Activated CD4-positive, alpha-beta T cell treated with anti-CD3 and anti-CD28 coated beads, Interleukin-2, amount 50 U/mL, for 1 hour (primary cell): ENCODE measurements at regions not wholly inside any gene's neighbourhood (a gene's known extent, or its start where the extent isn't known, plus 50 kb on each side); places are given as distances from the start of the nearest gene placed in this dataset.

Experiments used
- DNase-seq: peaks from one replicate; pipeline ENCODE4 v3.0.0-alpha.2; 2020

DNA sequence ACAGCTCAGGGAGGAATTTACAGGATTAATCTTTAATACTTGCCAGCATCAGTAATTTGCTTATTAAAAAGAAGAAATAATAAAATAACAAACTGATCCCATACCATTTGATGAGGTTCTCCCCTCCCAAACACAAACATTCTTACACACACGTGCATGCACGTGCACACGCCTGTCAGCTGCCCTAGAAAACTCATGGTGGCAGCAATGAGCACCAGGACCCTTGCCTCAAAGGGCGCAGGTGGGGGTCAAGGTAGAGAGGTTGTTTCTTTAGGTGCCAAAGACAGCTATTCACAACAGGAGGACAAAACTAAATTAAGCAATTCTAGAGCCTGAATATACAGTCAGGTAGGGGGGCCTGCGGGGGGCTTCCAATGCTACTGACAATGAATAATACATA lies 219.3 kb downstream of the BUD13 start:
- DNase-seq = no peak

DNA sequence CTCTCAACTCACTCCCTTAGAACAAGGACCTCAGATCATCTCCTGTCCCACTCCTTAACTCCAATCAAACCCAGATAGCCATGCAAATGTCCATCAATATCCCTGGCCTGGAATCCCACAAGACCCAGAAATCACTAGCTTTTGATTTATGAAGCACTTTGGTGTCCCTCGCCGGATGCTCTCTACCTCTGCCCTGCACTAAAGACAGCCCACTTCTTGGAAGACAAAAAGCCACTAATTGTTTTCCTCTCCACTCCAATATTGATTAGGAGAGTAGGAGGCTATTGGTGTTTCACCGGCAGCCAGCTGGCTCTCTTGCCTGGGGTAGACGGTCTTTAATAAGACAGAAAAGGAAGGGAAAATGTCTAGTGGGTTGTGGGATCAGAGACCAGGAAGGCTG lies 221.2 kb downstream of the BUD13 start:
- DNase-seq = no peak

DNA sequence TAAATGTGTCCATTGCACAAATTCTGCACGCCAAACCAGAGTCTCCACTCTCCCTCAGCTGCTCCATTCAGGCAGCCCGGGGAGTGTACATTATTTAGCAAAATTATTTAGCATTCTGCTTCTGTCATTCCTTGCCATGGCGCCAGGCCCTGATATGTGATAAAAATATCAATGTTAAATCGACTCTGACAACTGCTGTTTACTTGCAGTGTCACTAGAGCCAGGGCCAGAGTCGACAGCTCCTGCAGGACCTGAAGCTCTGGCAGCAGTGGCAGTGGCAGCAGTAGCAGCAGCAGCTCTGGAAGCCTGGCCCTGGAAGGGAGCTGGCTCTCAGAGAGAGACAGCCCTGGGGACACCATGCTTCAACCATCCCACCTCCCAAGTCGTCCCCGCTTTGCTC lies 224.5 kb downstream of the BUD13 start:
- DNase-seq = no peak

DNA sequence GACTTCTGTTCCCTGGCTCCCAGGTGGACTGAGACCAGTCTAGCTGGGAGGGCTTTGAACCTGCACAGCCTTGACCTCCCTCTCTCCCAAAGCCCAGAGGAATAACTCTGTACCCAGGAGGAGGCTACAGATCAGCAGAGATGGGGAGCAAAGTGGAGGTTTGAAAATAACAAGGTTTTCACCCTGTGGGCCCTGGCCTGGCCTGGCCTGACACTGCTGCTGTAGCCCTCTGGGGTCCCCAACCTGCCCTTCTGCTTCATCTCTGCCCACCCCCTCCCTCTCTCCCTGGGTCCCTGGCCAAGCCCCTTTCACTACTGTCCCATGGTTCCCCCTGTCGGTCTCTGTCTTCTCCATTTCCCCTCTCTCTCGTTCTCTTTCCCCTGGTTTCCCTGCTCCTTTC lies 225.2 kb downstream of the BUD13 start:
- DNase-seq = no peak

GRCh38 chr11:116545912-116546311 lies 226.9 kb downstream of the BUD13 start:
- no peak for DNase-seq

DNA sequence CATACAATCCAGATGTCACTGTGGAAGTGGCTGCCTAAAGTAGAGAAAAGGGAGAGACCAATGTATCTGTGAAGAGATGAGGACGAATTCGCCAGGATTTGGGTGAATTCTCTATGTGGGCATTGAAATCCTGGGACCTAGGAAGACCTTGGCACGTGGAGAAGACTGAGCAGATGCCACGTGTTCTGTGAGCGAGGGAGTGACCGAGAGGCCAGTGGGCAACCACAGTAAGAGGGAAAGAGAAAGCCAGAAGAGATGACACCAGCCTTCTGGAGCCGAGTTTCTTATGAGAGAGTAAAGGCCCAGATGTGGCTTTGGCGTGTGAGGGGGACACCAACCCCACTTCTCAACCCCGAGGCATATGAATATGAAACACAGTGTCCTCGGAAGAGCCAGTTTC lies 228.1 kb downstream of the BUD13 start:
- no peak for DNase-seq

- DNase-seq = no peak
Measured at GRCh38 chr11:116543911-116544475, 228.8 kb downstream of the BUD13 start.

DNA sequence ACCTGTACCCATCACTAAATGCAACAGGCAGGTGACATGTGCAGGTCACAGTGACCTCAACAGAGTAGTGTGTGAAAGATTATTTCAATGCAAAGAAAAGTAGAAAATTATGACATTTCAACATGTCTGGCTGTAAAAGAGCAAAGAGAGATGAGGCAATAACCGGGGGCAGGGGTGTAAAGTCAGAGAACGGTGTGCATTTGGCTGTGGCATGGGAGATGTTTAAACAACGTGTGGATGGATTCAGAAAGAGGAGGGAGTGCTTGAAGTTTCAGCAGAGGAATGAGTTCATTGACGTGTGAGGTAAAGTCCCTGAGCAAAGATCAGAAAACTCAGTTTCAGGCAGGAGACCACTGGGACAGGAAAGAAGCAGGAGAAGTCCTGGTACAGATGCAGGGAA lies 229.7 kb downstream of the BUD13 start:
- DNase-seq = no peak

DNA sequence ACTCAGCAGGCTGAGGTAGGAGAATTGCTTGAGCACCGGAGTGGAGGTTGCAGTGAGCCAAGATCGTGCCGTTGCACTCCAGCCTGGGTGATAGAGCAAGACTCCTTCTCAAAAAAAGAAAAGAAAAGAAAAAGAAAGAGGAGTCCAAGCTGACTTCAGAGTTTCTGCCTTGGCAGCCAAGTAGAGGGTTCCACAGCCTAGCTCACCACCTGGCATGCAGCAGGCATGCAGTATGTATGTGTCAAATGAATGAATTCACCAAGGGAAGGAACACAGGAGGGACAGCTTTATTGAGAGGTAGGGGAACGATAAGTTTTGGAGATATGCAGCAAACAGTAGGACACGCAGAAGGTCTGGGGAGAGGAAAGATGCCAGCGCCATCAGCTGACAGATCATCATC lies 230.4 kb downstream of the BUD13 start:
- DNase-seq = no peak

- no peak for DNase-seq
Measured at GRCh38 chr11:116541460-116541859, 231.3 kb downstream of the BUD13 start.

DNA sequence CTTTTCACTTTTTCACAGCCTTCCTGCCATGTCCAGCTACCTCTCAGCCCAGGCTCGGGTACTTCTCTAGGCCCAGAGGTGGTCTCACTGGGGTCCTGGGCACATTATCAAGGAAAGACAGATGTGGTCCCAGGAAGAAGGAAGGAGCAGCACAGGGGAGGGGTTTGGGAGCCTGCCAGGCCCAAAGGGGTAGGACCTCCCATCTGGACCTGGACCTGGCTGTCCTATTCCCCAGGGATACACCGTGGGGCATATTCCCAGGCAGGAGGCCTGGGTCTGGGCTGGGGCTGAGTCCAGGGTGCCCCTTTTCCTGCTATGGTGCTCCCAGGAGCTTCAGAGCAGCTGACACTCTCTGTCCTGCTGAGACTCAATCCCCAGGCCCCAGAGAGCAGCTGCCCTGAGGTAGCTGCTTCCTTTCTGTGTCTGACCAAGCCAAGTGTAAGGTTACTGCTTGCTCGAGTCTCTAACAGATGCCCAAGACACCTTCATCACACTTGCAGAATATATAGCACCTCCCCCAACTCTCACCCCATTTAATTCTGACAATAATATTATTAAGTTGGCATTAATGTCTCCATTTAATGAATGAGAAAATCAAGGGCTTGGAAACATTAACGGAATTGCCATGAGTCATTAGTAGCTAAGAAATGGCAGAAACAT lies 232.0 kb downstream of the BUD13 start:
- no peak for DNase-seq

GRCh38 chr11:116539836-116540418 lies 232.9 kb downstream of the BUD13 start:
- DNase-seq = no peak

DNA sequence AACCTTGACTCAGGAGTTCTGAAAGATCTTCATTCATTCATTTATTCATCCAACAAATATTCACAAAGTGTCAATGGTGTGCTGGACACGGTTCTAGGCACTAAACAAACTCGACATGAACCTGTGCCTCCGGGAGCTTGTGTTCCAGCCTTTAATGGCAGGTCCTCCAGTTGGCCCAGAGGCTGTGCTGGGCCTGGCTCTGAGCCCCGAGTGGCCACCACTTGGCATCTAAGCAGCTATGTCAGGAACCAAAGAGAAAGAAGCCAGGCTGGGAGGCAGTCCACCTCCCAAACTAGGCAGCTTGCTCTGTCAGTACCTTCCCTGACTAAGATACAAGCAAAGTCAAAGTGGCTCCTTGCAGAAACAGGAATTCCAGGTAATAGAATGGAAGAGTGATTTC lies 233.6 kb downstream of the BUD13 start:
- no peak for DNase-seq

- no peak for DNase-seq
Measured at GRCh38 chr11:116538677-116539076, 234.1 kb downstream of the BUD13 start.

GRCh38 chr11:116537709-116538108 lies 235.1 kb downstream of the BUD13 start:
- DNase-seq = no peak

GRCh38 chr11:116537121-116537520 lies 235.7 kb downstream of the BUD13 start:
- DNase-seq = no peak

DNA sequence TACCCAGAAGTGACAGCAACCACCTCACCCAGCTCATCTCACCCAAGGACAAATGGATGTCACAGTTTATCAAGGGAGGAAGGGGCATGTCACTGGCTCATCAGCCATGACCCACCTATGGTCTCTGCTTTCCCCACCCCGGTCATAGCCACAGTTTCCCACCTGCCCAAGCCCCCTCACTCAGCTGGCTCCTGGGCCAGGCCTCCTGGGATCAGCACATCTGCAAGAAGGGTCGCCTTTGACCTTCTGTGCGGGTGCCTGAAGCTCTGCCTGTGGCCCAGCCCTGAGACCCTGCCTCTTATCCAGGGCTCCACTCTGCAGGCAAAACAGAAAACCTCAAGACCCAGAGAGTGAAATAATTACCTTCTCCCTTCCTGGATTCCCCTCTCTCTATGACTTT lies 236.4 kb downstream of the BUD13 start:
- DNase-seq = no peak

- DNase-seq = no peak
Measured at GRCh38 chr11:116535994-116536393, 236.8 kb downstream of the BUD13 start.

DNA sequence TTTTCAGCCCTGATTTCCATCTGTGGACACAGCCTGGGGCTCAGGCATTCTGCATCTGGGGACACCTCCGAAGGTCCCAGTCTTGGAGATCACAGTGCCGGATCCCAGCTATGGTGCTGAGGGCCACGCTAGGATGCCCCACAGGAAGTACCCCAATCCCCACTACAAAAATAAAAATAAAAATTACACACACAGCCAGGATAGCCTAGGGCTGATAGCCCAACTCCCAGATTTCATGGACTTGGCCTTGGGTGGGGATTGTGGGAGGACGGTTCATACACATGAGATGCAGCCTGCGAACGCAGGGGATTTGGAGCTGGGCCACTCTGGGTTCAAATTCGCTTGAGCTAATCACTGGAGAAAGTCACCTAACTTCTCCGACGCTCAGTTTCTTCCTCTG lies 237.7 kb downstream of the BUD13 start:
- DNase-seq = no peak

GRCh38 chr11:116534270-116534975 lies 238.4 kb downstream of the BUD13 start:
- DNase-seq = no peak

DNA sequence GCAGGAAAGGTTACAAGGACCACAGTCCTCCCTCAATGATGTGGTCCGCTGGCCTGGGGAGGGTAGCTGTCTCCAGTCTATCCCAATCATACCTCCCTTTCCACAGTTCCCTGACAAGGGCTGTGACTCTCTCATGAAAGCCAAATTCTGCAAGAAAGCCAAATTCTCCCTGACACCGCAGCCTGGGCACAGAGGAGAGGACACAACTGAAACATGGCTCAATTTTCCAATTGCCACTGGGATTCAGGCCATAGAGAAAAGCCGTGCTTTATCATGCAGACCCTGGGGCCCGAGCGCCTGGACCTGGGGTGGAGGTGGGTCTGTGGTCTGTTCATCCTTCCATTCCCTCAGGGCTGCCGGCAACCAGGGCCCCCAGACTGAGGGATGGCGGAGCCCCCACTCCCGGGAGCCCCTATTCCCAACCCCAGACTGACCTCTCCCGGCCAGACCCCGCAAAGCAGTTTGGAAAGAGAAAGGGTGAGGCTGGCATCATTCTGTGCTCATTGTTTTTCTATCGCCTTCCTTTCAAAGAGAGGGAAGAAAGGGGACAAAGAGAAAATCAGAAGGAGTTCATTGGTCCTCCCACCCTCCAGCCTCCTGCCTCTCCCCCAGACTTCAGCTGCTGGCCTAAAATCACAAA lies 239.5 kb downstream of the BUD13 start:
- DNase-seq = no peak

- DNase-seq = no peak
Measured at GRCh38 chr11:116532066-116532465, 240.7 kb downstream of the BUD13 start.

DNA sequence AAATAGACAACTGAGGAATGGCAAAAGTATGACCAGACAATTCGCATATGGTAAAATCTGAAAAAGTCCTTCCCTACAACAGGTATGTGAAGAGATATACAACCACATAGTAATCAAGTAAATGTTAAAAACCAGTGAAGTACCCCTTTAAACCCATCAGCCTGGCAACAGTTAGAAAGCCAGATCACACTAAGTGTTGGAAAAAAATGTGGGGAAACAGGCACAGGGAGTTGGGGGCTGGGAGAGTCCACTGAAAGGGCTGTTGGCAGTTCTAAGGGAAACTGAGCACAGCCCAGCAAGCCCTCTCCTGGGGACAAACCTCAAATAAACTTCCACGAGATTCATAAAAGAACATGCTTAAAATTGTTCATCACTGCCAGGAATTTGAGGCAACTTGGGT lies 242.1 kb downstream of the BUD13 start:
- DNase-seq = no peak

- DNase-seq = no peak
Measured at GRCh38 chr11:116529271-116529670, 243.5 kb downstream of the BUD13 start.
